ENCODE measurements at regions not wholly inside any gene's neighbourhood (a gene's known extent, or its start where the extent isn't known, plus 50 kb on each side); places are given as distances from the start of the nearest gene placed in this dataset.

GRCh38 chr3:177429079-177429478 lies 231.8 kb upstream of the TBL1XR1 start:
- no peaks in the 10 kb centered on the region for H3K27me3 Mint-ChIP-seq
- no peak for DNase-seq
- no peaks in the 10 kb centered on the region for H3K36me3 Mint-ChIP-seq
- peaks cover 3% of the 10 kb centered on the region for H3K9me3 Mint-ChIP-seq
- peaks cover 20% of the 10 kb centered on the region for H3K4me1 Mint-ChIP-seq
- H3K4me3 Mint-ChIP-seq, result no peak overlapping the region
- no peak overlapping the region for H3K27ac Mint-ChIP-seq

- no peaks in the 10 kb centered on the region for H3K27me3 Mint-ChIP-seq
- peaks cover 3% of the 10 kb centered on the region for H3K9me3 Mint-ChIP-seq
- no peak overlapping the region for H3K27ac Mint-ChIP-seq
- H3K4me1 Mint-ChIP-seq, result peaks cover 17% of the 10 kb centered on the region
- DNase-seq, result no peak
- H3K36me3 Mint-ChIP-seq, result no peaks in the 10 kb centered on the region
- H3K4me3 Mint-ChIP-seq, result no peak overlapping the region
These were observed 232.5 kb upstream of the TBL1XR1 start for GRCh38 chr3:177429771-177430170.

GRCh38 chr3:177430653-177431052 lies 233.4 kb upstream of the TBL1XR1 start:
- Mint-ChIP-seq H3K36me3 (no peaks in the 10 kb centered on the region), H3K9me3 (peaks cover 3% of the 10 kb centered on the region), H3K4me3 (no peak overlapping the region), H3K4me1 (peaks cover 17% of the 10 kb centered on the region), H3K27ac (no peak overlapping the region), H3K27me3 (no peaks in the 10 kb centered on the region)
- no peak for DNase-seq

GRCh38 chr3:177431525-177432176 lies 234.4 kb upstream of the TBL1XR1 start:
- no peaks in the 10 kb centered on the region for H3K9me3 Mint-ChIP-seq
- no peaks in the 10 kb centered on the region for H3K27me3 Mint-ChIP-seq
- no peak overlapping the region for H3K4me3 Mint-ChIP-seq
- H3K36me3 Mint-ChIP-seq, result no peaks in the 10 kb centered on the region
- H3K27ac Mint-ChIP-seq, result no peak overlapping the region
- DNase-seq, result no peak
- H3K4me1 Mint-ChIP-seq, result peaks cover 13% of the 10 kb centered on the region

GRCh38 chr3:177435301-177435700 lies 238.0 kb upstream of the TBL1XR1 start:
- Mint-ChIP-seq H3K9me3 (no peaks in the 10 kb centered on the region), H3K4me1 (no peaks in the 10 kb centered on the region), H3K4me3 (no peak overlapping the region), H3K27me3 (no peaks in the 10 kb centered on the region), H3K36me3 (no peaks in the 10 kb centered on the region), H3K27ac (no peak overlapping the region)
- no peak for DNase-seq

- Mint-ChIP-seq H3K36me3 (no peaks in the 10 kb centered on the region), H3K27ac (no peak overlapping the region), H3K27me3 (no peaks in the 10 kb centered on the region)
These were observed 240.4 kb upstream of the TBL1XR1 start for GRCh38 chr3:177437513-177438337.

GRCh38 chr3:177438596-177439220 lies 241.4 kb upstream of the TBL1XR1 start:
- no peaks in the 10 kb centered on the region for H3K4me1 Mint-ChIP-seq
- H3K27ac Mint-ChIP-seq, result no peak overlapping the region
- H3K36me3 Mint-ChIP-seq, result no peaks in the 10 kb centered on the region
- DNase-seq, result no peak
- no peaks in the 10 kb centered on the region for H3K9me3 Mint-ChIP-seq
- H3K27me3 Mint-ChIP-seq, result no peaks in the 10 kb centered on the region
- no peak overlapping the region for H3K4me3 Mint-ChIP-seq

More at GRCh38 chr3:177437513-177438337, 240.4 kb upstream of the TBL1XR1 start:
- Mint-ChIP-seq H3K9me3 (no peaks in the 10 kb centered on the region), H3K4me1 (no peaks in the 10 kb centered on the region), H3K4me3 (no peak overlapping the region)
- DNase-seq, result no peak

GRCh38 chr3:177439694-177440269 lies 242.5 kb upstream of the TBL1XR1 start:
- Mint-ChIP-seq H3K4me1 (no peaks in the 10 kb centered on the region), H3K27me3 (no peaks in the 10 kb centered on the region)

GRCh38 chr3:177440456-177441104 lies 243.3 kb upstream of the TBL1XR1 start:
- Mint-ChIP-seq H3K9me3 (no peaks in the 10 kb centered on the region), H3K27ac (no peak overlapping the region), H3K4me3 (no peak overlapping the region), H3K36me3 (no peaks in the 10 kb centered on the region), H3K4me1 (no peaks in the 10 kb centered on the region), H3K27me3 (no peaks in the 10 kb centered on the region)
- no peak for DNase-seq

More at GRCh38 chr3:177439694-177440269, 242.5 kb upstream of the TBL1XR1 start:
- DNase-seq, result no peak
- H3K36me3 Mint-ChIP-seq, result no peaks in the 10 kb centered on the region
- H3K9me3 Mint-ChIP-seq, result no peaks in the 10 kb centered on the region
- H3K4me3 Mint-ChIP-seq, result no peak overlapping the region
- no peak overlapping the region for H3K27ac Mint-ChIP-seq

GRCh38 chr3:177441276-177441812 lies 244.1 kb upstream of the TBL1XR1 start:
- no peak overlapping the region for H3K4me3 Mint-ChIP-seq
- no peaks in the 10 kb centered on the region for H3K36me3 Mint-ChIP-seq
- no peaks in the 10 kb centered on the region for H3K9me3 Mint-ChIP-seq
- no peaks in the 10 kb centered on the region for H3K4me1 Mint-ChIP-seq
- DNase-seq, result no peak
- H3K27ac Mint-ChIP-seq, result no peak overlapping the region
- H3K27me3 Mint-ChIP-seq, result no peaks in the 10 kb centered on the region

GRCh38 chr3:177441813-177442646 lies 244.7 kb upstream of the TBL1XR1 start:
- Mint-ChIP-seq H3K27ac (no peak overlapping the region), H3K27me3 (no peaks in the 10 kb centered on the region), H3K4me3 (no peak overlapping the region), H3K4me1 (no peaks in the 10 kb centered on the region), H3K36me3 (no peaks in the 10 kb centered on the region), H3K9me3 (no peaks in the 10 kb centered on the region)
- DNase-seq, result no peak

- no peaks in the 10 kb centered on the region for H3K27me3 Mint-ChIP-seq
- H3K27ac Mint-ChIP-seq, result no peak overlapping the region
- H3K4me1 Mint-ChIP-seq, result peaks cover 6% of the 10 kb centered on the region
These were observed 246.2 kb upstream of the TBL1XR1 start for GRCh38 chr3:177443469-177443868.

GRCh38 chr3:177444696-177445095 lies 247.4 kb upstream of the TBL1XR1 start:
- H3K27ac Mint-ChIP-seq, result no peak overlapping the region
- H3K4me1 Mint-ChIP-seq, result peaks cover 18% of the 10 kb centered on the region
- no peaks in the 10 kb centered on the region for H3K36me3 Mint-ChIP-seq
- no peaks in the 10 kb centered on the region for H3K27me3 Mint-ChIP-seq
- H3K9me3 Mint-ChIP-seq, result peaks cover 1% of the 10 kb centered on the region
- no peak overlapping the region for H3K4me3 Mint-ChIP-seq
- DNase-seq, result no peak

More at GRCh38 chr3:177443469-177443868, 246.2 kb upstream of the TBL1XR1 start:
- no peak for DNase-seq
- Mint-ChIP-seq H3K4me3 (no peak overlapping the region), H3K36me3 (no peaks in the 10 kb centered on the region), H3K9me3 (peaks cover 1% of the 10 kb centered on the region)

GRCh38 chr3:177445549-177445948 lies 248.3 kb upstream of the TBL1XR1 start:
- H3K27ac Mint-ChIP-seq, result no peak overlapping the region
- H3K9me3 Mint-ChIP-seq, result peaks cover 1% of the 10 kb centered on the region
- no peak overlapping the region for H3K4me3 Mint-ChIP-seq
- H3K36me3 Mint-ChIP-seq, result no peaks in the 10 kb centered on the region
- no peaks in the 10 kb centered on the region for H3K27me3 Mint-ChIP-seq
- H3K4me1 Mint-ChIP-seq, result peaks cover 19% of the 10 kb centered on the region
- DNase-seq, result no peak
